A549 (cell line): ENCODE measurements at regions not wholly inside any gene's neighbourhood (a gene's known extent, or its start where the extent isn't known, plus 50 kb on each side); places are given as distances from the start of the nearest gene placed in this dataset.

Experiments
- ATAC-seq, 2 experiments: fragments of 200-7000 bp in 1 of 2; fragments of >200 bp in 1 of 2; cut with Nextera tagmentation in 1 of 2; cut with Tn5 transposase in 1 of 2; 3 replicates each; pipeline versions ENCODE4 v1.8.0 to v1.9.1; 2018 to 2020; ENCODE audit warnings: mild to moderate bottlenecking in 1 of 2, moderate library complexity in 1 of 2
- CTCF ChIA-PET: fragments of 300-600 bp; sonication (Branson Sonifier 250); formaldehyde crosslinking; extraction: SDS; loops from one replicate; lab custom pipeline; 2021; ENCODE audit warnings: antibody characterized with exemption, inconsistent platforms; lab: Yijun Ruan, JAX
- POLR2A ChIA-PET: fragments of 350-600 bp; formaldehyde crosslinking; extraction: SDS; loops from one replicate; lab custom pipeline; 2021; ENCODE audit warnings: antibody characterized with exemption, inconsistent platforms; lab: Yijun Ruan, JAX
- DNase-seq, 2 experiments: peaks; one replicate each; pipeline versions ENCODE4 v3.0.0 to v3.0.0-alpha.2; 2011 to 2016; ENCODE audit warnings: low read depth in 1 of 2, low spot score in 1 of 2
- FAIRE-seq: peaks from 2 replicates; lab custom pipeline; 2011; peaks lifted over from hg19 to GRCh38; lab: Jason Lieb, UNC
- H3K27ac ChIP-seq, 2 experiments: fragments of >200 bp; sonication (Bioruptor Twin); formaldehyde crosslinking; 3 replicates each; pipeline ENCODE4 v1.5.1; 2016 to 2017
- H3K4me1 ChIP-seq: fragments of >200 bp; sonication (Bioruptor Twin); formaldehyde crosslinking; 3 replicates; pipeline ENCODE4 v1.6.1; 2016
- H3K4me2 ChIP-seq: fragments of >200 bp; sonication (Bioruptor Twin); formaldehyde crosslinking; 3 replicates; pipeline ENCODE4 v1.6.1; 2016
- H3K4me3 ChIP-seq: fragments of >200 bp; sonication (Bioruptor Twin); formaldehyde crosslinking; 3 replicates; pipeline ENCODE4 v1.5.1; 2016
- H3K9me3 ChIP-seq: fragments of >200 bp; sonication (Bioruptor Twin); formaldehyde crosslinking; 3 replicates; pipeline ENCODE4 v1.6.1; 2016
- BHLHE40 ChIP-seq: IDR thresholded peaks from 2 replicates; pipeline ENCODE4 v1.6.1; 2012; ENCODE audit warnings: low read depth, low read length, inconsistent platforms
- CBX2 ChIP-seq: fragments of 200-600 bp; sonication (generic); IDR thresholded peaks from 2 replicates; pipeline ENCODE4 v1.6.1; 2016; ENCODE audit warnings: low read depth, mild to moderate bottlenecking, borderline replicate concordance
- CEBPB ChIP-seq, 2 experiments: fragments of >200 bp in 1 of 2; sonication (Bioruptor Twin) in 1 of 2; formaldehyde crosslinking in 1 of 2; IDR thresholded peaks; 2 replicates each; pipeline ENCODE4 v1.6.1; 2012 to 2016
- CHD4 ChIP-seq: fragments of 200-600 bp; sonication (generic); IDR thresholded peaks from 2 replicates; pipeline ENCODE4 v1.6.1; 2016; ENCODE audit warnings: antibody characterized with exemption, mild to moderate bottlenecking, borderline replicate concordance
- EHF ChIP-seq: fragments of 250-450 bp; sonication (Bioruptor Pico); IDR thresholded peaks from 2 replicates; pipeline ENCODE4 v1.5.0; 2020; ENCODE audit warnings: mild to moderate bottlenecking
- EHMT2 ChIP-seq: fragments of 200-600 bp; sonication (generic); IDR thresholded peaks from 2 replicates; pipeline ENCODE4 v1.6.1; 2016; ENCODE audit warnings: antibody characterized with exemption, low read depth, mild to moderate bottlenecking, moderate library complexity
- ESRRA ChIP-seq: fragments of 150-350 bp; IDR thresholded peaks from 2 replicates; pipeline ENCODE4 v1.6.1; 2014; ENCODE audit warnings: mild to moderate bottlenecking, low read length, borderline replicate concordance
- FOSB ChIP-seq: fragments of 250-450 bp; sonication (Bioruptor Pico); IDR thresholded peaks from 2 replicates; pipeline ENCODE4 v1.5.0; 2020; ENCODE audit warnings: mild to moderate bottlenecking, moderate library complexity
- FOXS1 ChIP-seq: fragments of 250-450 bp; sonication (Bioruptor Pico); IDR thresholded peaks from 2 replicates; pipeline ENCODE4 v1.5.0; 2020; ENCODE audit warnings: mild to moderate bottlenecking, moderate library complexity
- GATA3 ChIP-seq: IDR thresholded peaks from 2 replicates; pipeline ENCODE4 v1.6.1; 2012; ENCODE audit warnings: borderline replicate concordance
- HEYL ChIP-seq: fragments of 250-450 bp; sonication (Bioruptor Pico); IDR thresholded peaks from 2 replicates; pipeline ENCODE4 v1.8.0; 2021; ENCODE audit warnings: mild to moderate bottlenecking, moderate library complexity
- HOXB5 ChIP-seq: fragments of 250-450 bp; sonication (Bioruptor Pico); IDR thresholded peaks from 2 replicates; pipeline ENCODE4 v1.5.0; 2020; ENCODE audit warnings: mild to moderate bottlenecking, moderate library complexity
- JUNB ChIP-seq: fragments of >200 bp; sonication (Bioruptor Twin); formaldehyde crosslinking; IDR thresholded peaks from 2 replicates; pipeline ENCODE4 v1.6.1; 2016
- KDM5A ChIP-seq: fragments of 200-600 bp; sonication (generic); IDR thresholded peaks from 2 replicates; pipeline ENCODE4 v1.6.1; 2016; ENCODE audit warnings: antibody characterized with exemption, mild to moderate bottlenecking
- NPAS2 ChIP-seq: fragments of 250-450 bp; sonication (Bioruptor Pico); IDR thresholded peaks from 2 replicates; pipeline ENCODE4 v1.8.0; 2022; ENCODE audit warnings: mild to moderate bottlenecking, moderate library complexity, borderline replicate concordance
- NR3C1 ChIP-seq: fragments of >200 bp; sonication (Bioruptor Twin); formaldehyde crosslinking; IDR thresholded peaks from 3 replicates; pipeline ENCODE4 v1.6.1; 2017
- PHF8 ChIP-seq: fragments of 200-600 bp; sonication (generic); IDR thresholded peaks from 2 replicates; pipeline ENCODE4 v1.6.1; 2016; ENCODE audit warnings: low read depth, mild to moderate bottlenecking, antibody characterized with exemption, moderate library complexity, borderline replicate concordance
- POLR2A ChIP-seq: IDR thresholded peaks from 2 replicates; pipeline ENCODE4 v1.6.1; 2012; ENCODE audit warnings: mild to moderate bottlenecking, low read length
- POLR2AphosphoS2 ChIP-seq: conservative IDR thresholded peaks from 2 replicates; pipeline ENCODE4 v1.6.1; 2012; ENCODE audit warnings: low read length, improper control_type of control experiment, inconsistent platforms
- RAD21 ChIP-seq, 2 experiments: fragments of >200 bp in 1 of 2; sonication (Bioruptor Twin) in 1 of 2; formaldehyde crosslinking in 1 of 2; IDR thresholded peaks in 1 of 2; conservative IDR thresholded peaks in 1 of 2; 2 replicates in 1 of 2; 3 replicates in 1 of 2; pipeline ENCODE4 v1.6.1; 2012 to 2018; ENCODE audit warnings: inconsistent platforms in 1 of 2
- RCOR1 ChIP-seq: fragments of 150-350 bp; IDR thresholded peaks from 2 replicates; pipeline ENCODE4 v1.6.1; 2014; ENCODE audit warnings: antibody characterized with exemption, low read length, low read depth
- RFX5 ChIP-seq: fragments of 450-650 bp; IDR thresholded peaks from 2 replicates; pipeline ENCODE4 v1.7.1; 2014; ENCODE audit warnings: antibody characterized with exemption, mild to moderate bottlenecking, moderate library complexity
- RNF2 ChIP-seq: fragments of 200-600 bp; sonication (generic); IDR thresholded peaks from 2 replicates; pipeline ENCODE4 v1.6.1; 2016; ENCODE audit warnings: low read depth, mild to moderate bottlenecking, antibody characterized with exemption, moderate library complexity, borderline replicate concordance
- SREBF2 ChIP-seq: fragments of 450-650 bp; IDR thresholded peaks from 2 replicates; pipeline ENCODE4 v1.6.1; 2014; ENCODE audit warnings: mild to moderate bottlenecking, moderate library complexity
- TFCP2L1 ChIP-seq: fragments of 250-450 bp; sonication (Bioruptor Pico); IDR thresholded peaks from 2 replicates; pipeline ENCODE4 v1.5.0; 2021; ENCODE audit warnings: mild to moderate bottlenecking
- TP53 ChIP-seq: fragments of 250-450 bp; sonication (Bioruptor Pico); IDR thresholded peaks from 2 replicates; pipeline ENCODE4 v1.5.0; 2021; ENCODE audit warnings: mild to moderate bottlenecking, moderate library complexity
- ZFP36 ChIP-seq: fragments of 450-650 bp; IDR thresholded peaks from 2 replicates; pipeline ENCODE4 v1.6.1; 2014; ENCODE audit warnings: borderline replicate concordance; ENCODE audit not compliant: partially characterized antibody
- ZNF302 ChIP-seq: fragments of 250-450 bp; sonication (Bioruptor Pico); IDR thresholded peaks from 2 replicates; pipeline ENCODE4 v1.9.0; 2021; ENCODE audit warnings: inconsistent platforms, mild to moderate bottlenecking, moderate library complexity
- ZSCAN20 ChIP-seq: fragments of 250-450 bp; sonication (Bioruptor Pico); IDR thresholded peaks from 2 replicates; pipeline ENCODE4 v1.8.0; 2022; ENCODE audit warnings: mild to moderate bottlenecking, moderate library complexity
- WGBS: methylation state at CpG from one replicate; pipeline ENCODE4 v1.1.6; 2017; ENCODE audit errors: missing lambda C conversion rate; 5-methylcytosine and 5-hydroxymethylcytosine counted together
- TF ChIP-seq, protein P1 (sequence below): fragments of >200 bp; sonication (Bioruptor Twin); formaldehyde crosslinking; IDR thresholded peaks from 3 replicates; pipeline ENCODE4 v1.6.1; 2016
- TF ChIP-seq, protein P2 (sequence below): IDR thresholded peaks from 2 replicates; pipeline ENCODE4 v1.6.1; 2012
- TF ChIP-seq, protein P3 (sequence below): fragments of 450-650 bp; IDR thresholded peaks from 2 replicates; pipeline ENCODE4 v1.6.1; 2014; ENCODE audit warnings: antibody characterized with exemption

DNA sequence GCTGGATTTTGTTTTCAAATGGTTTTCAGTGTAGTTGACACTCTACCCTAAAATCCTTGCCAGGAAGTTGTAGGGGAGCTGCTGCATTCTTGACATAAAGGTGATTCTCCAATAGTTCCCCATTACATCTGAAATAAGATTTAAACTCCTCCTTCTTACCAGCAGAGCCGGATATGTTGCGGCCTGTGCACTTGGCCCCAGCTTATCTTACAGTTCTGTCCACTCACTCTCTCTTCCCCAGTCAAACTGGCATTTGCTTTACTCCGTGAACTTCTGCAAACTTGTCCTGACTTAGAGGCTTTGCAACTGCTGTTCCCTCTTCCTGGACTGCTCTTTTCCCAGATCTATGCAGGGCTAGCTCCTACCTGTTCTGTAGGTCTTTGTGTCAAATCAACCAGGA, 929.5 kb downstream of the VRK1 start:
- DNase-seq (no peak), FAIRE-seq (no peak), ATAC-seq (no peak)
- H3K27ac ChIP-seq: no peak overlapping the region
- no peak overlapping the region for H3K4me2 ChIP-seq
- ChIA-PET CTCF (no interaction called here), POLR2A (no interaction called here)
- no peaks in the 10 kb centered on the region for H3K9me3 ChIP-seq
- WGBS: 21% methylated on average over 3 of the region's 3 CpGs
- no peak overlapping the region for H3K4me3 ChIP-seq
- H3K4me1 ChIP-seq: no peaks in the 10 kb centered on the region
- no peak for TF ChIP-seq FOSB (CRISPR knock-in tag)
- TF ChIP-seq PHF8: no peak
- TF ChIP-seq JUNB: no peak
- no peak for TF ChIP-seq ZSCAN20 (CRISPR knock-in tag)
- no peak for TF ChIP-seq RNF2
- no peak for TF ChIP-seq CEBPB (IDR thresholded peaks at IDR 0.05)
- no peak for TF ChIP-seq ZFP36
- no peak for TF ChIP-seq FOXS1 (CRISPR knock-in tag)
- TF ChIP-seq RAD21 (conservative IDR thresholded peaks at IDR 0.05 in 1 of 2, IDR thresholded peaks at IDR 0.05 in 1 of 2): no peak
- no peak for TF ChIP-seq HOXB5 (CRISPR knock-in tag)
- TF ChIP-seq TP53 (CRISPR knock-in tag): no peak
- TF ChIP-seq ZNF302 (CRISPR knock-in tag): no peak
- no peak for TF ChIP-seq KDM5A
- no peak for TF ChIP-seq POLR2A
- no peak for TF ChIP-seq EHMT2
- TF ChIP-seq, protein P1, sequence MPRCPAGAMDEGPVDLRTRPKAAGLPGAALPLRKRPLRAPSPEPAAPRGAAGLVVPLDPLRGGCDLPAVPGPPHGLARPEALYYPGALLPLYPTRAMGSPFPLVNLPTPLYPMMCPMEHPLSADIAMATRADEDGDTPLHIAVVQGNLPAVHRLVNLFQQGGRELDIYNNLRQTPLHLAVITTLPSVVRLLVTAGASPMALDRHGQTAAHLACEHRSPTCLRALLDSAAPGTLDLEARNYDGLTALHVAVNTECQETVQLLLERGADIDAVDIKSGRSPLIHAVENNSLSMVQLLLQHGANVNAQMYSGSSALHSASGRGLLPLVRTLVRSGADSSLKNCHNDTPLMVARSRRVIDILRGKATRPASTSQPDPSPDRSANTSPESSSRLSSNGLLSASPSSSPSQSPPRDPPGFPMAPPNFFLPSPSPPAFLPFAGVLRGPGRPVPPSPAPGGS: no peak
- TF ChIP-seq HEYL (CRISPR knock-in tag): no peak
- no peak for TF ChIP-seq EHF
- no peak for TF ChIP-seq RCOR1

DNA sequence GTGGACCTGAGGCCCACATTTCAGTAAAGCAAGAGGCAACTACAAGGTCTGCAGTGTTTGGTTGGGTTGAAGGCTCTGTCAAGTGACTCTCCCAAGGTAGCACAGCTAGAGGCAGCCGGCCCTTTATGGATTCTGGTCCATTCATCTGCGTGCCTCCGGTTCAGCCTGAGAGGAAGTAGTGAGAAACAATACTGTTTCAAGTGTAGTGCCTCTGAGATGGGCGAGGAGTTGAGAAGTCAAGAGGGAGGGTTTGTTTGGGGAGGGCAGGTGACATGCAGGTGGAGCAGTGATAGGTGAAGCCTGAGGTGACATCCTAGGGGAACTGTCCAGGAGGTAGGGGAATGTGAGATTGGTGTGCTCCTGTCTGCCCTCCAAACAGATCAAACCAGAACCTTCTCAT, 933.5 kb downstream of the VRK1 start:
- Histone ChIP-seq H3K4me1 (no peaks in the 10 kb centered on the region), H3K4me3 (no peak overlapping the region)
- TF ChIP-seq RFX5 (no peak), GATA3 (no peak), POLR2AphosphoS2 (no peak), ESRRA (no peak), NR3C1 (no peak), NPAS2 (no peak), POLR2A (no peak), JUNB (no peak), RAD21 (conservative IDR thresholded peaks at IDR 0.05 in 1 of 2, IDR thresholded peaks at IDR 0.05 in 1 of 2) (no peak), HEYL (CRISPR knock-in tag) (no peak), CHD4 (no peak), BHLHE40 (no peak), SREBF2 (no peak), FOSB (CRISPR knock-in tag) (no peak), TFCP2L1 (no peak), CBX2 (no peak)
- TF ChIP-seq, protein P2, sequence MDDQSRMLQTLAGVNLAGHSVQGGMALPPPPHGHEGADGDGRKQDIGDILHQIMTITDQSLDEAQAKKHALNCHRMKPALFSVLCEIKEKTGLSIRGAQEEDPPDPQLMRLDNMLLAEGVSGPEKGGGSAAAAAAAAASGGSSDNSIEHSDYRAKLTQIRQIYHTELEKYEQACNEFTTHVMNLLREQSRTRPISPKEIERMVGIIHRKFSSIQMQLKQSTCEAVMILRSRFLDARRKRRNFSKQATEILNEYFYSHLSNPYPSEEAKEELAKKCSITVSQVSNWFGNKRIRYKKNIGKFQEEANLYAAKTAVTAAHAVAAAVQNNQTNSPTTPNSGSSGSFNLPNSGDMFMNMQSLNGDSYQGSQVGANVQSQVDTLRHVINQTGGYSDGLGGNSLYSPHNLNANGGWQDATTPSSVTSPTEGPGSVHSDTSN: no peak
- TF ChIP-seq, protein P3, sequence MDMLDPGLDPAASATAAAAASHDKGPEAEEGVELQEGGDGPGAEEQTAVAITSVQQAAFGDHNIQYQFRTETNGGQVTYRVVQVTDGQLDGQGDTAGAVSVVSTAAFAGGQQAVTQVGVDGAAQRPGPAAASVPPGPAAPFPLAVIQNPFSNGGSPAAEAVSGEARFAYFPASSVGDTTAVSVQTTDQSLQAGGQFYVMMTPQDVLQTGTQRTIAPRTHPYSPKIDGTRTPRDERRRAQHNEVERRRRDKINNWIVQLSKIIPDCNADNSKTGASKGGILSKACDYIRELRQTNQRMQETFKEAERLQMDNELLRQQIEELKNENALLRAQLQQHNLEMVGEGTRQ: no peak
- TF ChIP-seq, all 56 proteins: peak for 0
- WGBS: 15% methylated on average over 4 of the region's 4 CpGs
- CTCF ChIA-PET: no interaction called here
- ATAC-seq (no peak), FAIRE-seq (no peak), DNase-seq (no peak)
- POLR2A ChIA-PET: no interaction called here
- H3K4me2 ChIP-seq: no peak overlapping the region
- no peak overlapping the region for H3K27ac ChIP-seq
- H3K9me3 ChIP-seq: no peaks in the 10 kb centered on the region
